Ovary (tissue), 7 donors: ENCODE measurements at regions not wholly inside any gene's neighbourhood (a gene's known extent, or its start where the extent isn't known, plus 50 kb on each side); places are given as distances from the start of the nearest gene placed in this dataset.
"Not testable (repeated sequence)": the region's sequence is repeated elsewhere in the genome, so short reads cannot be mapped to it uniquely, and the experiment has no call there.

Source experiments
- DNase-seq, 5 donors: peaks; one replicate each; pipeline ENCODE4 v3.0.0-alpha.2; 2019 to 2020
- H3K27ac ChIP-seq, 2 donors: fragments of 200-600 bp; one replicate each; pipeline versions ENCODE4 v1.5.1 to v1.8.0; 2019 to 2022
- H3K27me3 ChIP-seq: fragments of 200-600 bp; one replicate; pipeline ENCODE4 v1.8.0; 2022
- H3K36me3 ChIP-seq: fragments of 200-600 bp; sonication (generic); one replicate; pipeline ENCODE4 v1.5.1; 2019
- H3K4me1 ChIP-seq: one replicate; pipeline ENCODE4 v1.8.1; 2013; ENCODE audit warnings: mild to moderate bottlenecking, moderate library complexity; ENCODE audit not compliant: insufficient read depth
- H3K4me3 ChIP-seq: fragments of 200-600 bp; sonication (generic); one replicate; pipeline ENCODE4 v1.5.1; 2017
- H3K9me3 ChIP-seq, 2 donors: fragments of 200-600 bp in 1 of 2; sonication (generic) in 1 of 2; one replicate each; pipeline versions ENCODE4 v1.5.1 to v1.8.1; 2013 to 2019; ENCODE audit warnings: mild to moderate bottlenecking in 1 of 2, moderate library complexity in 1 of 2
- EP300 ChIP-seq: sonication (generic); formaldehyde crosslinking; IDR thresholded peaks from one replicate; pipeline ENCODE4 v1.6.1; 2017; ENCODE audit warnings: antibody characterized with exemption
- POLR2A ChIP-seq: fragments of 450-650 bp; IDR thresholded peaks from one replicate; pipeline ENCODE4 v1.6.1; 2017; ENCODE audit warnings: antibody characterized with exemption, mild to moderate bottlenecking, moderate library complexity
- WGBS, 3 donors: extraction: QIAGEN DNeasy Blood & Tissue Kit in 1 of 3; methylation state at CpG; one replicate each; pipeline versions ENCODE4 v1.1.5 to v1.1.7; 2013 to 2017; 5-methylcytosine and 5-hydroxymethylcytosine counted together
- intact Hi-C, 4 donors: fragments of 100-400 bp; cut with DNase I; formaldehyde crosslinking; loops; one replicate each; pipeline versions ENCODE4 v1.11.0 to v1.15.1; 2022 to 2023
- TF ChIP-seq, protein P1 (sequence below), 3 donors: fragments of 450-650 bp in 2 of 3; fragments of 200-600 bp in 1 of 3; IDR thresholded peaks; one replicate each; pipeline versions ENCODE4 v1.5.1 to v1.8.0; 2016 to 2022; ENCODE audit warnings: antibody characterized with exemption in 3 of 3, mild to moderate bottlenecking in 1 of 3
- donor health status: DM: no; HTN: no; CAD: no; lungs with moderate emphysema.
- donor health status: DM: no; HTN: no; CAD: no.
- donor health status: Bipolar disorder and iron deficiency.
- donor health status: DM: no; HTN: no; CAD: no.
- donor health status: DM: yes; HTN: yes; CAD: no.

DNA sequence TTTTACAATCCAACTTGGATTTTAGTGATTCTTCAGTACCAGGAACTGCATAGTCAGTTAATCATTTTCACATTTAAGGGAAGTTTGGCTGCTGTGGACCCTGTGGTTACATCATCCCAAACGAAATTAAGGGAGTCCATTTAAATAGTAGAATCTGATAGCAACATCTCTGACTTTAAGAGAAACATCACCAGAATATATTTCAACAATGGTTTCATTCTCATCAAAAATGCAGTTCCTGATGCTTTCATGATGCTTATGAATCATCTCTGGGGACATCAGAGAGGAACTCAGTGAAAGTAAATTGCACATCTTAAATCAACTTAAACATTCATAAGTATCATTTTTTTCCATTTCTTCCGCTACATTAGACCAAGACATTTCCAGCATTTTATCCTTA, 1170.7 kb downstream of the FSCB start:
- H3K27ac ChIP-seq = no peak overlapping the region
- no peaks in the 10 kb centered on the region for H3K27me3 ChIP-seq
- TF ChIP-seq EP300 = no peak
- TF ChIP-seq, protein P1, sequence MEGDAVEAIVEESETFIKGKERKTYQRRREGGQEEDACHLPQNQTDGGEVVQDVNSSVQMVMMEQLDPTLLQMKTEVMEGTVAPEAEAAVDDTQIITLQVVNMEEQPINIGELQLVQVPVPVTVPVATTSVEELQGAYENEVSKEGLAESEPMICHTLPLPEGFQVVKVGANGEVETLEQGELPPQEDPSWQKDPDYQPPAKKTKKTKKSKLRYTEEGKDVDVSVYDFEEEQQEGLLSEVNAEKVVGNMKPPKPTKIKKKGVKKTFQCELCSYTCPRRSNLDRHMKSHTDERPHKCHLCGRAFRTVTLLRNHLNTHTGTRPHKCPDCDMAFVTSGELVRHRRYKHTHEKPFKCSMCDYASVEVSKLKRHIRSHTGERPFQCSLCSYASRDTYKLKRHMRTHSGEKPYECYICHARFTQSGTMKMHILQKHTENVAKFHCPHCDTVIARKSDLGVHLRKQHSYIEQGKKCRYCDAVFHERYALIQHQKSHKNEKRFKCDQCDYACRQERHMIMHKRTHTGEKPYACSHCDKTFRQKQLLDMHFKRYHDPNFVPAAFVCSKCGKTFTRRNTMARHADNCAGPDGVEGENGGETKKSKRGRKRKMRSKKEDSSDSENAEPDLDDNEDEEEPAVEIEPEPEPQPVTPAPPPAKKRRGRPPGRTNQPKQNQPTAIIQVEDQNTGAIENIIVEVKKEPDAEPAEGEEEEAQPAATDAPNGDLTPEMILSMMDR (IDR thresholded peaks at IDR 0.05) = no peak
- TF ChIP-seq POLR2A = no peak
- no peak overlapping the region for H3K4me3 ChIP-seq
- DNase-seq = no peak
- no peaks in the 10 kb centered on the region for H3K4me1 ChIP-seq
- 67 to 71% (median 70%) methylated on average over 2 of the region's 2 CpGs for WGBS, 3 donors
- intact Hi-C loops = no loop called here
- H3K36me3 ChIP-seq = no peaks in the 10 kb centered on the region
- no peaks in the 10 kb centered on the region for H3K9me3 ChIP-seq

DNA sequence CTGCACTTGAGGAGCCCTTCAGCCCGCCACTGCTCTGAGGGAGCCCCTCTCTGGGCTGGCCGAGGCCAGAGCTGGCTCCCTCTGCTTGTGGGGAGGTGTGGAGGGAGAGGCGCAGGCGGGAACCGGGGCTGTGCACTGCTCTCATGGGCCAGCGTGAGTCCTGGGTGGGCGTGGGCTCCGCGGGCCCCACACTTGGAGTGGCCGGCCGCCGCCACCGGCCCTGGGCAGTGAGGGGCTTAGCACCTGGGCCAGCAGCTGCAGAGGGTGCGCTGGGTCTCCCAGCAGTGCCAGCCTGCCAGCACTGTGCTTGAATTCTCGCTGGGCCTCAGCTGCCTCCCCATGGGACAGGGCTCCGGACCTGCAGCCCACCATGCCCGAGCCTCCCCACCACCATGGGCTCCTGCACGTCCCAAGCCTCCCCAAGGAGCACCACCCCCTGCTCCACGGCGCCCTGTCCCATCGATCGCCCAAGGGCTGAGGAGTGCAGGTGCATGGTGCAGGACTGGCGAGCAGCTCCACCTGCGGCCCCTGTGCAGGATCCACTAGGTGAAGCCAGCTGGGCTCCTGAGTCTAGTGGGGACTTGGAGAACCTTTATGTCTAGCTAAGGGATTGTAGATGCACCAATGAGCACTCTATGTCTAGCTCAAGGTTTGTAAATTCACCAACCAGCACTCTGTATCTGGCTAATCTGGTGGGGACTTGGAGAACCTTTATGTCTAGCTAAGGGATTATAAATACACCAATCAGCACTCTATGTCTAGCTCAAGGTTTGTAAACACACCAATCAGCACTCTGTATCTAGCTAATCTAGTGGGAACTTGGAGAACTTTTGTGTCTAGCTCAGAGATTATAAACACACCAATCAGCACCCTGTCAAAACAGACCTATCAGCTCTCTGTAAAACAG, 1180.3 kb downstream of the FSCB start:
- DNase-seq, H3K4me1 ChIP-seq, H3K27ac ChIP-seq, H3K36me3 ChIP-seq, H3K9me3 ChIP-seq, H3K27me3 ChIP-seq, H3K4me3 ChIP-seq, intact Hi-C loops: not testable (repeated sequence)
- 93 to 95% (median 94%) methylated on average over 22 to 24 of the region's 24 CpGs for WGBS, 3 donors

DNA sequence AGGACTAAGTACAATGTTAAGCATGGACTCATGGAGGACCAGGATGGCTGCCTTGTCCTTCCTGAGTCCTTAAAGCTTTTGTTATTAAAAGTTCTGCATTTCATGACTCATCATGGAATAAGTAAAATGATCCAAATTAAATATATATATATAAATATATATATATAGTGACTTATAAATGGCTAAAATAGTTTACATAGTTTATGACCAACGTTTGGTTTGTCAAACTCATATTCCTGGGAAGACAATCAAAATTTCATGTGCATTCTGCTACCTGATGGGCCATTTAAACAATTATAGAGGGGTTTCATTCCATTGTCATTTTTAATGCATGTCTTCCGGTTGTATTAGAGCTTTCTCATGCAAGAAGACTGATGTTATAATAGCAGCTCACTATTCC, 1190.7 kb downstream of the FSCB start:
- no peaks in the 10 kb centered on the region for H3K4me1 ChIP-seq
- no peak overlapping the region for H3K27ac ChIP-seq
- H3K4me3 ChIP-seq = no peak overlapping the region
- no peak for DNase-seq
- H3K36me3 ChIP-seq = no peaks in the 10 kb centered on the region
- TF ChIP-seq, protein P1 (IDR thresholded peaks at IDR 0.05) = no peak
- no peak for TF ChIP-seq POLR2A
- TF ChIP-seq EP300 = no peak
- H3K9me3 ChIP-seq = no peaks in the 10 kb centered on the region
- 71 to 77% (median 72%) methylated on average over 2 of the region's 2 CpGs for WGBS, 3 donors
- no peaks in the 10 kb centered on the region for H3K27me3 ChIP-seq
- intact Hi-C loops = no loop called here

DNA sequence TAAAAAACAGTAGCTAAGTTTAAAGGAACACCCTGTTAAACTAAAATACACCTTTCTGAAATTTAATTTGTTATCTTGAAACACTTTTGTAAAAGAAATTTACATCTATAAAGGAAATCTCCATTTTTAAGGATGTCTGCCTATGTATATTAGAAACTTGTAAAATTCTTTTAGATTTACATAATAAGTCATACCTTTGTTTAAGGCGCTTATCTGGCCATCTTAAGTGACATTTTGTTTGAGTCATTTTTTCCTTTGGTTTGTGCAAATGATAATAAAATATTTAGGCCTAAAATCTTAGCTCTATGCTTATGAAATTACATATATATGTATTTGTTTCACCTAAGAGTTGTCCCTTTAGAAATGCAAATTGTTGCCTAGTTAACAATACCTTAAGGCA, 1193.4 kb downstream of the FSCB start:
- H3K27me3 ChIP-seq = no peaks in the 10 kb centered on the region
- no peak for DNase-seq
- H3K36me3 ChIP-seq = no peaks in the 10 kb centered on the region
- TF ChIP-seq EP300 (no peak), POLR2A (no peak)
- TF ChIP-seq, protein P1 (IDR thresholded peaks at IDR 0.05) = no peak
- no peak overlapping the region for H3K27ac ChIP-seq
- H3K4me1 ChIP-seq = no peaks in the 10 kb centered on the region
- 93 to 95% (median 94%) methylated on average over 1 of the region's 1 CpG for WGBS, 3 donors
- no peak overlapping the region for H3K4me3 ChIP-seq
- no peaks in the 10 kb centered on the region for H3K9me3 ChIP-seq
- intact Hi-C loops = no loop called here

DNA sequence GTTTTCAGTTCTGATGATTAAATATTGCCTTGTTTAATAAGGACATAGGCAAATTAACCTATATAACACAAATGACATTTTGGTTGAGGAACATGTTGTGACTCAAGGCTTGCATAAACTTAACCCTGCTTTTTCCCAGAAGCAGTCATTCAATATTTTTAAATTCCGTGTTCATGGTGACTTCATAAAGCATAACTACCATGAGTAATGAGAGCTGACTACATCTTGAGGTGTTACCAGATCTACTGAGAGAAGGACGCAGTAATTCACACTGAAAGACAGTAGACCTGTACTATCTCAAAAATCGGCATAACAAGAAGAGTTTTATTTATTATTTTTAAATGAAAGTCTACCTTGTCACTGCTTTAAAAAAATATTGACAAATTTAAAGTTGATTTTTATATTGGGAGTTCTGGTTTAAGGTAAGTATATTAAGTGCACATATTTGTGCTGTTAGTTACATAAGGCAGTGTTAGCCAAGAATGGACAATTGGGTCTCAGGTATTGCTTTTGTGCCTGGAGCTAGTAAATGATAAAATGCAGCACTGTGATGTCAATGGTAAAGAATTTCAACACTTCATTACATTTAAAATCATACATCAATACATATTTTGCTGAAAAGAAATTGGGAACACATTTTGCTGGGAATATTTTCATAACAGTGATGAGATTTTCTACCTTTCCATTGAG, 1198.5 kb downstream of the FSCB start:
- Histone ChIP-seq H3K27ac (no peak overlapping the region), H3K4me1 (no peaks in the 10 kb centered on the region), H3K4me3 (no peak overlapping the region), H3K27me3 (no peaks in the 10 kb centered on the region), H3K36me3 (no peaks in the 10 kb centered on the region), H3K9me3 (no peaks in the 10 kb centered on the region)
- WGBS, 3 donors = 81 to 90% (median 85%) methylated on average over 3 of the region's 3 CpGs
- no peak for DNase-seq
- intact Hi-C loops = no loop called here
- TF ChIP-seq POLR2A = no peak
- TF ChIP-seq, protein P1 (IDR thresholded peaks at IDR 0.05) = no peak
- no peak for TF ChIP-seq EP300
